Breast epithelium (tissue), 4 donors: ENCODE measurements at regions not wholly inside any gene's neighbourhood (a gene's known extent, or its start where the extent isn't known, plus 50 kb on each side); places are given as distances from the start of the nearest gene placed in this dataset.

ENCODE experiments used
- DNase-seq, 2 donors: peaks; one replicate each; pipeline ENCODE4 v3.0.0-alpha.2; 2019; ENCODE audit warnings: low spot score in 2 of 2
- H3K27ac ChIP-seq, 2 donors: fragments of 200-600 bp; sonication (generic) in 1 of 2; one replicate each; pipeline ENCODE4 v1.5.1; 2016 to 2019; ENCODE audit warnings: mild to moderate bottlenecking in 1 of 2
- H3K27me3 ChIP-seq, 2 donors: fragments of 200-600 bp; sonication (generic) in 1 of 2; one replicate each; pipeline versions ENCODE4 v1.5.1 to v1.6.0; 2017 to 2019; ENCODE audit warnings: control low read depth in 1 of 2, mild to moderate bottlenecking in 1 of 2
- H3K36me3 ChIP-seq: fragments of 200-600 bp; one replicate; pipeline ENCODE4 v1.5.1; 2019
- H3K4me1 ChIP-seq, 2 donors: fragments of 200-600 bp; sonication (generic); one replicate each; pipeline ENCODE4 v1.5.1; 2016 to 2019; ENCODE audit warnings: control low read depth in 1 of 2
- H3K4me3 ChIP-seq, 3 donors: fragments of 200-600 bp; sonication (generic); 1 replicate in 2 of 3; 2 replicates in 1 of 3; pipeline ENCODE4 v1.5.1; 2016 to 2019; ENCODE audit warnings: mild to moderate bottlenecking in 3 of 3, moderate library complexity in 2 of 3
- H3K9me3 ChIP-seq, 2 donors: fragments of 200-600 bp; sonication (generic) in 1 of 2; one replicate each; pipeline ENCODE4 v1.5.1; 2016 to 2019; ENCODE audit warnings: control low read depth in 1 of 2
- POLR2A ChIP-seq: fragments of 450-650 bp; IDR thresholded peaks from one replicate; pipeline ENCODE4 v1.6.1; 2016; ENCODE audit warnings: antibody characterized with exemption, mild to moderate bottlenecking, moderate library complexity
- POLR2AphosphoS5 ChIP-seq, 3 donors: sonication (generic); formaldehyde crosslinking; IDR thresholded peaks; one replicate each; pipeline ENCODE4 v1.6.1; 2017; ENCODE audit warnings: antibody characterized with exemption in 3 of 3
- intact Hi-C: fragments of 100-400 bp; cut with DNase I; formaldehyde crosslinking; loops from one replicate; pipeline ENCODE4 v1.15.1; 2023; ENCODE audit warnings: low total_unique reads
- TF ChIP-seq, protein P1 (sequence below), 3 donors: fragments of 450-650 bp; IDR thresholded peaks; one replicate each; pipeline ENCODE4 v1.5.1; 2016 to 2017; ENCODE audit warnings: antibody characterized with exemption in 3 of 3, mild to moderate bottlenecking in 3 of 3, moderate library complexity in 3 of 3

DNA sequence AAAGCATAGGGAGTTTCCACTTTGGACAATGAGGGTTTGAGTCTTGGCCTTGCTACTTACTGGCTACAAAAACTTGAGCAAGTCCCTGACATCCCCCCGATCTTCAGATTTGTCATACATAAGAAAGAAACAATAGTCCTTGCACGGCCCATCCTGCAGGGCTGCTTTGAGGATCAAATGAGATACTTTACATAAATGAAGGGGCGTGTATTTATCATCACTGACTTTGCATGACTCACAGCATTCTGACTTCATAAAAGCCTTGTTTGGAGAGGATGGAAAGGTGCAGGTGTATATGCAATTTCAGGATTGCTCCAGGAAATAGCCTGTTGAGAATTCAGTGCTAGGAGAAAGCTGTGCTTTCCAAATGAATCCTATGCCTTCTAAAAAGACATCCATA, 465.0 kb upstream of the MAF start:
- DNase-seq = no peak
- Histone ChIP-seq H3K9me3 (no peaks in the 10 kb centered on the region), H3K4me1 (no peaks in the 10 kb centered on the region), H3K27ac (no peak overlapping the region), H3K36me3 (no peaks in the 10 kb centered on the region), H3K4me3 (no peak overlapping the region), H3K27me3 (no peaks in the 10 kb centered on the region)
- TF ChIP-seq, protein P1, sequence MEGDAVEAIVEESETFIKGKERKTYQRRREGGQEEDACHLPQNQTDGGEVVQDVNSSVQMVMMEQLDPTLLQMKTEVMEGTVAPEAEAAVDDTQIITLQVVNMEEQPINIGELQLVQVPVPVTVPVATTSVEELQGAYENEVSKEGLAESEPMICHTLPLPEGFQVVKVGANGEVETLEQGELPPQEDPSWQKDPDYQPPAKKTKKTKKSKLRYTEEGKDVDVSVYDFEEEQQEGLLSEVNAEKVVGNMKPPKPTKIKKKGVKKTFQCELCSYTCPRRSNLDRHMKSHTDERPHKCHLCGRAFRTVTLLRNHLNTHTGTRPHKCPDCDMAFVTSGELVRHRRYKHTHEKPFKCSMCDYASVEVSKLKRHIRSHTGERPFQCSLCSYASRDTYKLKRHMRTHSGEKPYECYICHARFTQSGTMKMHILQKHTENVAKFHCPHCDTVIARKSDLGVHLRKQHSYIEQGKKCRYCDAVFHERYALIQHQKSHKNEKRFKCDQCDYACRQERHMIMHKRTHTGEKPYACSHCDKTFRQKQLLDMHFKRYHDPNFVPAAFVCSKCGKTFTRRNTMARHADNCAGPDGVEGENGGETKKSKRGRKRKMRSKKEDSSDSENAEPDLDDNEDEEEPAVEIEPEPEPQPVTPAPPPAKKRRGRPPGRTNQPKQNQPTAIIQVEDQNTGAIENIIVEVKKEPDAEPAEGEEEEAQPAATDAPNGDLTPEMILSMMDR (IDR thresholded peaks at IDR 0.05) = no peak
- TF ChIP-seq POLR2AphosphoS5 (IDR thresholded peaks at IDR 0.05) (no peak), POLR2A (no peak)
- intact Hi-C loops = no loop called here

DNA sequence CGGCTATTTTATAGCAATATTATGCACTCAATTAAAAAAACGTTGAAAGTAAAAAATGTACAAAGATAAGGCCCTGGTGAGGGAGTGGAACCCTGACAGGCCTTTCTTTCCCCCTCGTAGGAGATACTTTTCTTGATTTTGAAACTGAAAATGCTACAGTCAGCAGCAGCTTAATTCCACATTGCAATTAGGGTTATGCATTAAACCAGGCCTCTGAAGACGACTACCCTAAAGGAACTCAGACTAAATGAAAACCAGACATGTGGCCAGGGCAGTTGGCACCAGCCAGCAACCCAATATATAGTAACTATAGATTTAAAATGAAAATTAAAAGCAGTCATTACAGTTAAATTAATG, 463.2 kb upstream of the MAF start:
- Histone ChIP-seq H3K27ac (peak overlapping the region in 1 of 2 donors; percentile 10), H3K36me3 (no peaks in the 10 kb centered on the region), H3K27me3 (no peaks in the 10 kb centered on the region), H3K4me3 (peak overlapping the region in 1 of 3 donors; percentile 7), H3K9me3 (no peaks in the 10 kb centered on the region), H3K4me1 (no peaks in the 10 kb centered on the region)
- TF ChIP-seq POLR2A (no peak), POLR2AphosphoS5 (IDR thresholded peaks at IDR 0.05) (no peak)
- TF ChIP-seq, protein P1 (IDR thresholded peaks at IDR 0.05) = no peak
- no peak for DNase-seq
- intact Hi-C loops = no loop called here

DNA sequence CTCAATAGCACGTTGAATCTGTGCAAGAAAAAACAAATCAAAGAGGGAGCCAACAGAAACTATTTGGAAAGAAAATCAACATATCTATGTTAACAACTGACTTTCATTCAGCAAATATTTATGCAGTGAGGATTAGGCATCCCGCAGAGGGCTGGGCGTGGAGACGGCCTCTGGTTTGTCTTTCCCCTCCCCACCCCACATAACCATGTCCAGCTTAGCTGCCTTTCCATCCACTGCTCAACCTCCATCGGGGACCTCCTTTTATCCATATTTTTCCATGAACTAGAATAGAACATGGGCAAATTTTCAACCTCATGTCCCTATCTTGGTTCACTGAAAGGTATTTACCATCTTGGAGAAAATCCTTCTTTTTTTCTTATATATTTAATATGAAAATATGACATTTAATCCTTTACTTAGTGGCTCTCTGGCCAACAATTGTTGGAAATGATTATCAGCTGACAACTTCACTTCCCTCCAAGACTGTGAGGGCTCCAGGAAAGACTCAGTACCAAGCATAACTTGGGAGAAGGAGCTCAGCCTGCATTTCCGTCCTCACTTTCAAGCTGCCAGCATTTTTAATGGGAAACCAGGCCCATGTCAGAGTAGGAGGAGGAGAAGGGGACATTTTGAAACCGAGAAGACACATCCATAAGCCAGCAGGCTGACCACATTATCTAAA, 462.6 kb upstream of the MAF start:
- intact Hi-C loops = no loop called here
- no peaks in the 10 kb centered on the region for H3K9me3 ChIP-seq
- DNase-seq = no peak
- no peaks in the 10 kb centered on the region for H3K36me3 ChIP-seq
- peak overlapping the region in 1 of 3 donors; percentile 7 for H3K4me3 ChIP-seq
- H3K27ac ChIP-seq = peak overlapping the region; percentile 0 to 10
- H3K27me3 ChIP-seq = no peaks in the 10 kb centered on the region
- H3K4me1 ChIP-seq = no peaks in the 10 kb centered on the region
- TF ChIP-seq POLR2A = no peak
- TF ChIP-seq POLR2AphosphoS5 (IDR thresholded peaks at IDR 0.05) = no peak
- TF ChIP-seq, protein P1 (IDR thresholded peaks at IDR 0.05) = no peak

DNA sequence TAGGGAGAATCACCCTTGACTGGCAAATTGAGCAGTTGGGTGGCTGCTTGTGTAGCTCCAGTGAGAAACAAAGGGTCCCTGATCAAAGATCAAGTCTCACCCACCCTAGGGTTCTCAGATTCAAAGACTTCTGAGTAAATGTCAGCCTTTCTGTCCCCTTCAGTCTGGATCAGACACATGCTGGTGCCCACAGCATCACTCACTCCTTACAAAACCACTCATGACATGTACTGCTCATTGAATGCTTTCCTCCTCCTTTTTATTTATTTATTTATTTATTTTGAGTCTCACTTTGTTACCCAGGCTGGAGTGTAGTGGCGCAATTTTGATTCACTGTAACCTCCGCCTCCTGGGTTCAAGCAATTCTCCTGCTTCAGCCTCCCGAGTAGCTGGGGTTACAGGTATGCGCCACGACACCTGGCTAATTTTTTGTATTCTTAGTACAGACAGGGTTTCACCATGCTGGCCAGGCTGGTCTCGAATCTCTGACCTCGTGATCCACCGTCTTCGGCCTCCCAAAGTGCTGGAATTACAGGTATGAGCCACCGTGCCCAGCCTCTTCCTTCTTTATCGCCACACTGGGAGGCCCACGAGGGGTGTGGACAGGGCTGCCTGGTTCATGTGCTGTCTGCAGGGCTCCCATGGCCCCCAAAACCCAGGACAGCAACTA, 462.0 kb upstream of the MAF start:
- Histone ChIP-seq H3K9me3 (no peaks in the 10 kb centered on the region), H3K4me1 (no peaks in the 10 kb centered on the region), H3K36me3 (no peaks in the 10 kb centered on the region), H3K27ac (peak overlapping the region in 1 of 2 donors; percentile 0), H3K4me3 (no peak overlapping the region), H3K27me3 (no peaks in the 10 kb centered on the region)
- DNase-seq = no peak
- TF ChIP-seq POLR2AphosphoS5 (IDR thresholded peaks at IDR 0.05) (no peak), POLR2A (no peak)
- TF ChIP-seq, protein P1 (IDR thresholded peaks at IDR 0.05) = no peak
- intact Hi-C loops = no loop called here

DNA sequence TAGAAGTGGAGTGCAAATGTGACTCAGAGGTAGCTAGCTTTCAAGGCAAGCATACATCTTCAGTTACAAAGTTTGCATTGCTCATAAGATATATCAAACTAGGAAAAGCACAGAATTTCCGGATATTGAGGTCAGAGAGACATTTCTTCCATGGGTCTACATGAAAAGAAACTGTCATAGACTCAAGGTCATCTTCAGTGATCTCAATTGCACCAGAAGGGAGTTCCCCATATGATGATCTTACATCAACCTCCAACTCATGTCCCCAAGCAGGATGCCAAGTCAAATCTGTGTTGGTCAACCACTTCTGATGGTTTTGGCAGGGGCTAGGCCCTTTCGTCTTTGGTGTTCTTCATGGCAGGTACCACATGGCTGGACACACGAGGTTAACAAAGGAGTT, 459.9 kb upstream of the MAF start:
- H3K9me3 ChIP-seq = no peaks in the 10 kb centered on the region
- H3K27me3 ChIP-seq = no peaks in the 10 kb centered on the region
- no peak for DNase-seq
- no peak overlapping the region for H3K4me3 ChIP-seq
- TF ChIP-seq POLR2A (no peak), POLR2AphosphoS5 (IDR thresholded peaks at IDR 0.05) (no peak)
- TF ChIP-seq, protein P1 (IDR thresholded peaks at IDR 0.05) = no peak
- H3K27ac ChIP-seq = no peak overlapping the region
- intact Hi-C loops = no loop called here
- no peaks in the 10 kb centered on the region for H3K36me3 ChIP-seq
- no peaks in the 10 kb centered on the region for H3K4me1 ChIP-seq
